ENCODE measurements at regions not wholly inside any gene's neighbourhood (a gene's known extent, or its start where the extent isn't known, plus 50 kb on each side); places are given as distances from the start of the nearest gene placed in this dataset.
A peak's percentile ranks its signal among the peaks of the same experiment; 100 is the strongest.

GRCh38 chr3:144235489-144235888, 263.9 kb downstream of the DIPK2A start:
- DNase-seq: no peak

GRCh38 chr3:144237351-144237750, 265.7 kb downstream of the DIPK2A start:
- DNase-seq: no peak

GRCh38 chr3:144241404-144241803, 269.8 kb downstream of the DIPK2A start:
- no peak for DNase-seq

GRCh38 chr3:144242747-144243146, 271.1 kb downstream of the DIPK2A start:
- DNase-seq: no peak

GRCh38 chr3:144244662-144245061, 273.0 kb downstream of the DIPK2A start:
- DNase-seq: no peak

- DNase-seq: no peak
These were observed 281.3 kb downstream of the DIPK2A start for GRCh38 chr3:144252896-144253295.

DNA sequence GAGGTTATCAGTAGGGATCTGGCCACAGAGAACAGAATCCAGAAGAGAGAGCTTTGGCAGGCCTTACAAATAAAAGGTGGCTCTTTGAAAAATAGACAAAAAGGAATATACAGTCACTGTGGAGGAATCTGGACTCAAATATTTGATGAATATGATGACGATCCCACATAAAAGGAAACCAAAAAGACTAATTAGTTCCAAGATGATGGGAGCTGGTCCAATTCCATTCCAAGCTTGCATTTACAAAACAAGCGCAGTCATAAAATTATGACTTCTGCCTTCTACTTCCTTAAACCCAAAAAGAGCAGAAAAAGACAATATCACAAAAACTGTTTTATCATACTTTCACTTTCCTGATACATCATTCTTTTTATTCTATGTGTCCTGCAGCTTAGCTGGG, 285.8 kb downstream of the DIPK2A start:
- no peak for DNase-seq

DNA sequence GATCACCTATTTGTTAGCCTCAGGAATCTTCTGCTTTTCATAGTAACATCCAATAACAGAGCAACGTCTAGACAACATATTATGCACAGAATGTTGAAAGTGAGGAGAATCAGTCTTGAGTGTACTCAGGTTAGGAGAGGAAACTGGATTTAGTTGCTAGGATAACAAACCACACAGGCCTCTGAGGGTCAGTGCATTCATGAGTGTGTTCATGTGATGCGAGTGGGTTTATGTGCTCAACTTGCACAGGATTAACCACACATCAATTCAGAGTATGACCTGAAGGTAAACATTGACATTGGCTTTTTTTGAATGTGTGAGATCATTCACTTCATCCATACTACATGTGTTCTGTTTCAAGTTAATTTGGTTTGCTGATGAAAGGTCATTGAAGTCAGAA, 287.6 kb downstream of the DIPK2A start:
- DNase-seq: no peak

DNA sequence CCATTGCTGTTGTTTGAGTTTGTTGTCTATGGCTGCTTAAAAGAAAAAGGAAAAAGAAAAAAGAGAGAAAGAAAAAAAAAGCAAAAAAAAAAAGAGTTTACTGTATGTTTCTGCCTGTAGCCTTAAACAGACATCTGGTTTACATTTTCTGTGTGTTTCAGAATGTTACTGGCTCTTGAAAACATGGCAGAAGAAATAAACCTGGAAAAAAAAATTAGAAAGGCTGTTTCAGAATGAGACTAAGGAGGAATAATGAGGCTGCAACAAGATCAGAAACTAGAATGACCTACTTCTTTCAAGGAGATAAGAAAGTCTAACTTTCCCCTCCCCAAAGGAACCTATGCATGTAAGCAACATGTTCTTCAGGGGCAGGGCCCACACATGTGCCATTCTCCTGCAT, 292.1 kb downstream of the DIPK2A start:
- DNase-seq: no peak

GRCh38 chr3:144264350-144264749, 292.7 kb downstream of the DIPK2A start:
- no peak for DNase-seq

DNA sequence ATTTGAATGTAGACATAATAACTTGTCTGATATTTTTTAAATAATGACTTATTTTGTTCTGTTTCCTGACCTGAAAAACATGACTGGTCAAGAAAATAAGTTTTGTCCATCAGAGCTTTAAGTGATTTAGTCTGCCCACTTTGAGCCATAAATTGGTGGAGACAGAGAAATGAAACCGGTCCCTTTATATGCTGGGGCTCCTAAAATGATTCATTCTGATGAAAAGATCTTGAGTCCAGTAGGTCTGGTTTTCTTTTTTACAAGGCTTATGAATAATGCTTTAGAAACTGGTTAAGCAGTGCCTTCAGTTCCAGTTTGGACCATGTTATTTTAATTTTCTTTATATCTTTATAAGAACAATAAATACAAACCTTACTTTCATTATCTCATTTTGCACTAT, 293.2 kb downstream of the DIPK2A start:
- DNase-seq: no peak

GRCh38 chr3:144265542-144266100, 294.0 kb downstream of the DIPK2A start:
- no peak for DNase-seq

DNA sequence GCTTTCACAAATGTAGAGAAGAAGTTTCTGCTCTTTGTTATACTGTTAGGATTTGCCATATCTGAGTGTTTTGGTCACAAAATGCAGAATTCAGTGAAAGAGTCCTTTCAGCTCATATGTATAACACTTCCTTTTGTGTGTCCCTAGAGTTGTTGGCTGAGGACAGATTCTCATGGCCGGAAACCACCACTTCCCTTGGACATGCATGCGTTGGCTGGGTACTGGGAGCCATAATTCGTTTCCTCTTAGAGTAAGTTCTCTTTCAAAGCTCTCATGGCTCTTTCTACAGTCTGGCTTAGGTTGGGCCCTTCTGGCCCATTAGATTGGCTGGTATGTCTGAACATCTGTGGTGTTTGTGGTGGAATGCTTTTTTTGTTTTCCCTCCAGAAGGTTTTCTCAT, 298.5 kb downstream of the DIPK2A start:
- no peak for DNase-seq

- DNase-seq: peak; percentile 81
These were observed 301.1 kb downstream of the DIPK2A start for GRCh38 chr3:144272680-144273079.

DNA sequence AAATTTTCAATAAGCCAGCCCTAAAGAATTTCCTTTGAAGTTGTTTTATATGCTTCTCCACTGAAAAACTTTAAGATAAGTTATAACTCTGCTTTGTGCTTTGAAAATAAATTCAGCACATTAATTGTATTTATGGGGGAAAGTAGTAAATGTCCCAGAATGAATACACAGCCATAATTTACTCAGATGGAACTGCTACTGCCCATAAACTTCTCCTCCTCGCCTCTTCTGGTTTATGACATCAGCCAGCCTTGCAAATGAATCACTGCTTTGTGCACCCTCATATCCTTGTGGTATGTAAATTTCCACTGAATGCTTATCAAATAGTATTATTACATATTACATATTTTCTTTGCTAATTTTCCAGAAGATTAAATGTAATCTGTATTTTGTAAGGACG, 302.0 kb downstream of the DIPK2A start:
- no peak for DNase-seq

DNA sequence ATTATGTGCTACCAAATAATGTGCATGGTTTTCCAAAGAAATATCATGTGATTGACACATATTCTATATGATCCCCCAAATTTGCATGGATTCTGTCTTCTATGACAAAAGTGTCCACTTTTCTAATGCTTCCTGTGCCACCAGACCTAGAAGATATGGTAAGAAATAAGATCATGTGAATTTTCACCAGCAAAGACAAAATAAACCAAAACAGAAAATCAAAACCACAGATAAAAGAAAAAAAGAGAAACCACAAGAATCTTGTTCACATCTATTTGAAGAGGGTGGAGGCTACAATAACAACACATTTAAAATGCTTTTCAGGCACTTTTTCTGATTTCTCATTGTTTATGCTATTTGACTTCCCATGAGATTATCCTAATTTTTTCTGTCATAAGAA, 303.4 kb downstream of the DIPK2A start:
- no peak for DNase-seq

- no peak for DNase-seq
These were observed 310.7 kb downstream of the DIPK2A start for GRCh38 chr3:144282313-144282712.

GRCh38 chr3:144286235-144286910, 314.8 kb downstream of the DIPK2A start:
- DNase-seq: no peak

- no peak for DNase-seq
These were observed 315.4 kb downstream of the DIPK2A start for GRCh38 chr3:144287001-144287400.

DNA sequence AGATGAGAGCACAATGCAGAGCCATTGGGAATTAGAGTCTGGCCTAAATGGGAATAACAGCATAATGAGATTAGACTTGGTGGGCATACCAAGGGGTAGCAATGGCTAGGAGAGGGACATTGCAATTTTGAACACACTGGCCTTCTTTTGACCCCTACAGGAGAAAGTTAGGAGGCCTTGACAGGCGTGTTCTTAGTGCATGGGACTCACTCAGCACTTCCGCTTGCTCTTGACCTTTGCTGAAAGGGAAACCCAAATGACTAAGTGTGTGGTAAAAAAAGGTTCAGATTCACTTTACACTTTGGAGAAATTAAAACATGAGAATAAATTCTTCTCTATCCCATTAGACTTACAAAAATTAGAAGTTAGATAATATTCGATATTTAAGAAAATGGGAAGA, 317.4 kb downstream of the DIPK2A start:
- no peak for DNase-seq

GRCh38 chr3:144294659-144295538, 323.3 kb downstream of the DIPK2A start:
- DNase-seq: no peak

GRCh38 chr3:144295613-144296012, 324.0 kb downstream of the DIPK2A start:
- no peak for DNase-seq

DNA sequence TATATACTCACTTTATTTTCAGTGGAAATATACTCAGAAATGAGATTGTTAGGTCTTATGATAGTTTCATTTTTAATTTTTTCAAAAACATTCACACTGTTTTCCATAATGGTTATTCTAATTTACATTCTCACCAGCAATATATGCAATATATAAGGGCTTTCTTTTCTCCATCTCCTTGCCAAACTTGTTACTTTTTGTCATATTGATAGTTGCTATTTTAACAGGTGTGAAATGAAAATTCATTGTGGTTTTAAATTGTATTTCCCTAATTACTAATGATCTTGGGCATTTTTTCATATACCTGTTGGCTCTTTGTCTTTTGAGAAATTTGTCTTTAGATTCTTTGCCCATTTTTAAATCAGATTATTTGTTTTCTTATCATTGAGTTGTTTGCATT, 325.2 kb downstream of the DIPK2A start:
- peak; percentile 35 for DNase-seq

DNA sequence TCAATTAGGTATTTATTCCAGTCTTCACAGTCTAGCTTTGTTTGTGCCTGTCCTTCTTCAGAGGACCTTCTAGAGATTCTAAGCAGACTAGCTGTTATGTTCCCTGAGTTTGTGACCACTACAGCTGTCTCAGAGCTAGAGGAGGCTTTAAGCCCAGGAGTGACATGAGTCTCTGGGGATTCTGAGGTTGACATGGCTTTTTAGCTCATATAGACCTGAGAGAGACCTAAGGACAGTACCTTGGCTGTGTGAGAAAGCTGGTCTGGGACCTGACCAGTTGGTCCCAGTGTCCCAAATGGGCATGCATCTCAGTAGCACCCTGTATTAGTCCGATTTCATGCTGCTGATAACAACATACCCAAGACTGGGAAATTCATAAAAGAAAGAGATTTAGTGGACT, 330.2 kb downstream of the DIPK2A start:
- no peak for DNase-seq

All from NCI-H526 treated with DMSO at 0.1 percent for 48 hours (cell line).